ENCODE measurements at regions not wholly inside any gene's neighbourhood (a gene's known extent, or its start where the extent isn't known, plus 50 kb on each side); places are given as distances from the start of the nearest gene placed in this dataset.

GRCh38 chr4:33864290-33864859, 2379.9 kb downstream of the ARAP2 start:
- TF ChIP-seq EZH2phosphoT487 (IDR thresholded peaks at IDR 0.05; ENCODE audit: borderline replicate concordance, low read depth, low read length) = no peak
- TF ChIP-seq, protein P1, sequence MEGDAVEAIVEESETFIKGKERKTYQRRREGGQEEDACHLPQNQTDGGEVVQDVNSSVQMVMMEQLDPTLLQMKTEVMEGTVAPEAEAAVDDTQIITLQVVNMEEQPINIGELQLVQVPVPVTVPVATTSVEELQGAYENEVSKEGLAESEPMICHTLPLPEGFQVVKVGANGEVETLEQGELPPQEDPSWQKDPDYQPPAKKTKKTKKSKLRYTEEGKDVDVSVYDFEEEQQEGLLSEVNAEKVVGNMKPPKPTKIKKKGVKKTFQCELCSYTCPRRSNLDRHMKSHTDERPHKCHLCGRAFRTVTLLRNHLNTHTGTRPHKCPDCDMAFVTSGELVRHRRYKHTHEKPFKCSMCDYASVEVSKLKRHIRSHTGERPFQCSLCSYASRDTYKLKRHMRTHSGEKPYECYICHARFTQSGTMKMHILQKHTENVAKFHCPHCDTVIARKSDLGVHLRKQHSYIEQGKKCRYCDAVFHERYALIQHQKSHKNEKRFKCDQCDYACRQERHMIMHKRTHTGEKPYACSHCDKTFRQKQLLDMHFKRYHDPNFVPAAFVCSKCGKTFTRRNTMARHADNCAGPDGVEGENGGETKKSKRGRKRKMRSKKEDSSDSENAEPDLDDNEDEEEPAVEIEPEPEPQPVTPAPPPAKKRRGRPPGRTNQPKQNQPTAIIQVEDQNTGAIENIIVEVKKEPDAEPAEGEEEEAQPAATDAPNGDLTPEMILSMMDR (conservative IDR thresholded peaks at IDR 0.05; ENCODE audit: low read length) = no peak
